PC-3 (cell line): ENCODE measurements at regions not wholly inside any gene's neighbourhood (a gene's known extent, or its start where the extent isn't known, plus 50 kb on each side); places are given as distances from the start of the nearest gene placed in this dataset.

Source experiments
- ATAC-seq: fragments of 200-7000 bp; cut with Tn5 transposase; 2 replicates; pipeline ENCODE4 v1.9.1; 2020; ENCODE audit warnings: mild to moderate bottlenecking, moderate library complexity
- BruUV-seq: library from RNA; stranded (reverse); fragments of 400-500 nt; replicated peaks from 2 replicates; lab custom pipeline; 2021; lab: Mats Ljungman, UMichigan
- CTCF ChIA-PET: fragments of 300-600 bp; sonication (Branson Sonifier 250); formaldehyde crosslinking; loops from one replicate; lab custom pipeline; 2022; ENCODE audit warnings: antibody characterized with exemption; lab: Charles Lee
- POLR2A ChIA-PET: fragments of 300-600 bp; sonication (Branson Sonifier 250); formaldehyde crosslinking; loops from one replicate; lab custom pipeline; 2022; ENCODE audit warnings: antibody characterized with exemption; ENCODE audit not compliant: unreplicated experiment; lab: Charles Lee
- DNase-seq: peaks from one replicate; pipeline ENCODE4 v3.0.0-alpha.2; 2015
- H2AFZ ChIP-seq: fragments of 300-600 bp; sonication (generic); 2 replicates; pipeline ENCODE4 v1.6.0; 2016; ENCODE audit warnings: antibody characterized with exemption, low read length
- H3F3A ChIP-seq: fragments of 300-600 bp; sonication (generic); one replicate; pipeline ENCODE4 v1.6.0; 2017; ENCODE audit warnings: antibody characterized with exemption, low read length, control low read depth, mild to moderate bottlenecking; ENCODE audit not compliant: unreplicated experiment
- H3K27ac ChIP-seq: fragments of 300-600 bp; sonication (generic); 2 replicates; pipeline ENCODE4 v1.5.1; 2016; ENCODE audit warnings: mild to moderate bottlenecking, low read length
- H3K27me3 ChIP-seq: fragments of 300-600 bp; sonication (generic); 2 replicates; pipeline ENCODE4 v1.6.1; 2016; ENCODE audit warnings: low read length, mixed read lengths
- H3K36me3 ChIP-seq: fragments of 300-600 bp; sonication (generic); 2 replicates; pipeline ENCODE4 v1.6.1; 2016; ENCODE audit warnings: low read depth, mixed run types, low read length, mixed read lengths
- H3K4me1 ChIP-seq: fragments of 300-600 bp; sonication (generic); 2 replicates; pipeline ENCODE4 v1.5.1; 2016; ENCODE audit warnings: low read length; ENCODE audit not compliant: insufficient read depth
- H3K4me2 ChIP-seq: fragments of 300-600 bp; sonication (generic); 2 replicates; pipeline ENCODE4 v1.6.0; 2016; ENCODE audit warnings: low read length
- H3K4me3 ChIP-seq: fragments of 300-600 bp; sonication (generic); 2 replicates; pipeline ENCODE4 v1.5.1; 2016; ENCODE audit warnings: mild to moderate bottlenecking, low read length, mixed read lengths
- H3K79me2 ChIP-seq: fragments of 300-600 bp; sonication (generic); 2 replicates; pipeline ENCODE4 v1.6.1; 2017; ENCODE audit warnings: low read length, mixed read lengths
- H3K9ac ChIP-seq: fragments of 300-600 bp; sonication (generic); 2 replicates; pipeline ENCODE4 v1.6.0; 2016; ENCODE audit warnings: mild to moderate bottlenecking, low read length
- H3K9me2 ChIP-seq: fragments of 300-600 bp; sonication (generic); replicated peaks from 2 replicates; pipeline ENCODE4 v1.6.1; 2016; ENCODE audit warnings: mixed run types, low read length, mixed read lengths
- H3K9me3 ChIP-seq: fragments of 300-600 bp; sonication (generic); 2 replicates; pipeline ENCODE4 v1.6.1; 2016; ENCODE audit warnings: low read length, mixed read lengths
- H4K20me1 ChIP-seq: fragments of 300-600 bp; sonication (generic); 2 replicates; pipeline ENCODE4 v1.6.1; 2016; ENCODE audit warnings: low read length, mixed read lengths
- EZH2 ChIP-seq: fragments of 300-600 bp; sonication (generic); IDR thresholded peaks from one replicate; pipeline ENCODE4 v1.6.1; 2017; ENCODE audit warnings: antibody characterized with exemption, mild to moderate bottlenecking, low read length; ENCODE audit not compliant: unreplicated experiment
- EZH2phosphoT487 ChIP-seq: fragments of 300-600 bp; sonication (generic); IDR thresholded peaks from 2 replicates; pipeline ENCODE4 v1.6.1; 2018; ENCODE audit warnings: mild to moderate bottlenecking, antibody characterized with exemption, low read length, borderline replicate concordance
- intact Hi-C: fragments of 100-400 bp; cut with micrococcal nuclease; formaldehyde crosslinking; loops from 2 replicates; pipeline ENCODE4 v1.9.0; 2023
- TF ChIP-seq, protein P1 (sequence below): fragments of 300-600 bp; sonication (generic); conservative IDR thresholded peaks from 2 replicates; pipeline ENCODE4 v1.5.1; 2017; ENCODE audit warnings: antibody characterized with exemption, low read depth, mild to moderate bottlenecking, low read length

DNA sequence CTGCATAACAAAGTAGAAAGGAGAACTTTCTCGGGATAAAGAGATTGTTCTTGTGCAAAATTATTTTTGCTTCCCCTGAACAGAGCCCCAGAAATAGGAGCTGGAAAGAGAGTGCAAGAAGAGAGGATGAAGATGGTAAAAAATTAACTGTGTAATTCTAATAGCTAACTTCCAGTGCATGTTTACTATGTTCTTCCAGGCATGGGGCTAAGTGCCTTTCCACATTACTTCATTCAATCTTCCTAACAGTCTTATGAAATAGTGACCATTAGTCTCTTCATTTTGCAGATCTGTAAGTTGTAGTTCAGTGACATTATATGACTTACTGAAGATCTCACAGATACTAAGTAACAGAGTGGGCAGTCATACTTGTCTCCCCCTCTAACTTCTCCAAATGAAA, 61.1 kb upstream of the KLHL13 start:
- H4K20me1 ChIP-seq: no peaks in the 10 kb centered on the region
- intact Hi-C loops: no loop called here
- ATAC-seq: no peak

DNA sequence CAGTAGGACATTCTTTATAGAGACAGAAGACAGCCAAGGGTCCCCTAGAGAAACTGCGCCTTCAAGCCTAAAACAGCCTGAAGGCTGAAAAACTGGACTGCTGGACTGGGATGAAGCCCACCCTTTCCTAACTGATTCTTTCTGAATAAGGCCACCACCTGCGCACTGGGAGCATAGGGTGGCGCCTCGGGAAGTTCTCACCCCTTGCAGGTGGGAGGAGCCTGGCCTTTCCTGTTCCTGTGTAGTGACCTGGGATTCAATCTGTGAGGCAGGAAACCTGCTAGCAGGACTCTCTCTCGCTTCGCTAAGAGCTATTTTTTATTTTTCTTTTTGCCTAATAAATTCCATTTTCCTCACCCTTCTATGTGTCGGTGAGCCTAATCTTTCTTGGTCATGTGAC, 61.8 kb upstream of the KLHL13 start:
- Histone ChIP-seq H3K27me3 (no peaks in the 10 kb centered on the region), H4K20me1 (no peaks in the 10 kb centered on the region), H3K9me2 (no peaks in the 10 kb centered on the region), H3K4me3 (no peak overlapping the region), H3K4me1 (no peaks in the 10 kb centered on the region), H3F3A (no peaks in the 10 kb centered on the region), H3K79me2 (no peaks in the 10 kb centered on the region), H3K9ac (no peak overlapping the region), H3K9me3 (no peaks in the 10 kb centered on the region), H3K27ac (no peak overlapping the region), H3K4me2 (no peak overlapping the region), H2AFZ (no peak overlapping the region), H3K36me3 (no peaks in the 10 kb centered on the region)
- no peak for DNase-seq
- intact Hi-C loops: no loop called here
- ChIA-PET CTCF (no interaction called here), POLR2A (no interaction called here)
- TF ChIP-seq, protein P1, sequence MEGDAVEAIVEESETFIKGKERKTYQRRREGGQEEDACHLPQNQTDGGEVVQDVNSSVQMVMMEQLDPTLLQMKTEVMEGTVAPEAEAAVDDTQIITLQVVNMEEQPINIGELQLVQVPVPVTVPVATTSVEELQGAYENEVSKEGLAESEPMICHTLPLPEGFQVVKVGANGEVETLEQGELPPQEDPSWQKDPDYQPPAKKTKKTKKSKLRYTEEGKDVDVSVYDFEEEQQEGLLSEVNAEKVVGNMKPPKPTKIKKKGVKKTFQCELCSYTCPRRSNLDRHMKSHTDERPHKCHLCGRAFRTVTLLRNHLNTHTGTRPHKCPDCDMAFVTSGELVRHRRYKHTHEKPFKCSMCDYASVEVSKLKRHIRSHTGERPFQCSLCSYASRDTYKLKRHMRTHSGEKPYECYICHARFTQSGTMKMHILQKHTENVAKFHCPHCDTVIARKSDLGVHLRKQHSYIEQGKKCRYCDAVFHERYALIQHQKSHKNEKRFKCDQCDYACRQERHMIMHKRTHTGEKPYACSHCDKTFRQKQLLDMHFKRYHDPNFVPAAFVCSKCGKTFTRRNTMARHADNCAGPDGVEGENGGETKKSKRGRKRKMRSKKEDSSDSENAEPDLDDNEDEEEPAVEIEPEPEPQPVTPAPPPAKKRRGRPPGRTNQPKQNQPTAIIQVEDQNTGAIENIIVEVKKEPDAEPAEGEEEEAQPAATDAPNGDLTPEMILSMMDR: no peak
- TF ChIP-seq EZH2phosphoT487 (no peak), EZH2 (no peak)
- BruUV-seq: no TSS peak
- ATAC-seq: no peak

More for the DNA sequence above, 61.1 kb upstream of the KLHL13 start:
- no peak for DNase-seq
- Histone ChIP-seq H3K4me2 (no peak overlapping the region), H2AFZ (no peak overlapping the region), H3K9me3 (no peaks in the 10 kb centered on the region), H3K4me1 (no peaks in the 10 kb centered on the region), H3K36me3 (no peaks in the 10 kb centered on the region), H3F3A (no peaks in the 10 kb centered on the region), H3K9me2 (no peaks in the 10 kb centered on the region), H3K27ac (no peak overlapping the region), H3K4me3 (no peak overlapping the region), H3K27me3 (no peaks in the 10 kb centered on the region), H3K79me2 (no peaks in the 10 kb centered on the region), H3K9ac (no peak overlapping the region)
- ChIA-PET CTCF (no interaction called here), POLR2A (no interaction called here)
- TF ChIP-seq EZH2 (no peak), EZH2phosphoT487 (no peak)
- TF ChIP-seq, protein P1: no peak
- BruUV-seq: no TSS peak

- Histone ChIP-seq H3K4me1 (no peaks in the 10 kb centered on the region), H3K4me2 (no peak overlapping the region), H4K20me1 (no peaks in the 10 kb centered on the region), H3K27me3 (no peaks in the 10 kb centered on the region), H3K9me2 (no peaks in the 10 kb centered on the region), H3K4me3 (no peak overlapping the region), H3K9ac (no peak overlapping the region), H3F3A (no peaks in the 10 kb centered on the region), H3K79me2 (no peaks in the 10 kb centered on the region), H3K27ac (no peak overlapping the region), H3K9me3 (no peaks in the 10 kb centered on the region), H2AFZ (no peak overlapping the region), H3K36me3 (no peaks in the 10 kb centered on the region)
- TF ChIP-seq, protein P1: no peak
- no peak for TF ChIP-seq EZH2phosphoT487
- CTCF ChIA-PET: no interaction called here
- no peak for ATAC-seq
- BruUV-seq: no TSS peak
- no peak for DNase-seq
- POLR2A ChIA-PET: no interaction called here
- intact Hi-C loops: no loop called here
Measured at GRCh38 chrX:118179161-118179560, 62.6 kb upstream of the KLHL13 start.
